ENCODE measurements at regions not wholly inside any gene's neighbourhood (a gene's known extent, or its start where the extent isn't known, plus 50 kb on each side); places are given as distances from the start of the nearest gene placed in this dataset.

- TF ChIP-seq POLR2A (IDR thresholded peaks at IDR 0.05), result no peak
- TF ChIP-seq, protein P1, sequence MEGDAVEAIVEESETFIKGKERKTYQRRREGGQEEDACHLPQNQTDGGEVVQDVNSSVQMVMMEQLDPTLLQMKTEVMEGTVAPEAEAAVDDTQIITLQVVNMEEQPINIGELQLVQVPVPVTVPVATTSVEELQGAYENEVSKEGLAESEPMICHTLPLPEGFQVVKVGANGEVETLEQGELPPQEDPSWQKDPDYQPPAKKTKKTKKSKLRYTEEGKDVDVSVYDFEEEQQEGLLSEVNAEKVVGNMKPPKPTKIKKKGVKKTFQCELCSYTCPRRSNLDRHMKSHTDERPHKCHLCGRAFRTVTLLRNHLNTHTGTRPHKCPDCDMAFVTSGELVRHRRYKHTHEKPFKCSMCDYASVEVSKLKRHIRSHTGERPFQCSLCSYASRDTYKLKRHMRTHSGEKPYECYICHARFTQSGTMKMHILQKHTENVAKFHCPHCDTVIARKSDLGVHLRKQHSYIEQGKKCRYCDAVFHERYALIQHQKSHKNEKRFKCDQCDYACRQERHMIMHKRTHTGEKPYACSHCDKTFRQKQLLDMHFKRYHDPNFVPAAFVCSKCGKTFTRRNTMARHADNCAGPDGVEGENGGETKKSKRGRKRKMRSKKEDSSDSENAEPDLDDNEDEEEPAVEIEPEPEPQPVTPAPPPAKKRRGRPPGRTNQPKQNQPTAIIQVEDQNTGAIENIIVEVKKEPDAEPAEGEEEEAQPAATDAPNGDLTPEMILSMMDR (IDR thresholded peaks at IDR 0.05), result no peak
- Histone ChIP-seq H3K36me3 (no peaks in the 10 kb centered on the region), H3K4me1 (no peaks in the 10 kb centered on the region), H3K9me3 (no peaks in the 10 kb centered on the region), H3K27me3 (no peaks in the 10 kb centered on the region), H3K27ac (no peak overlapping the region), H3K4me3 (no peak overlapping the region)
- no peak for DNase-seq
Measured at GRCh38 chr5:116650964-116651363, 76.3 kb upstream of the SEMA6A start.

GRCh38 chr5:116650544-116650943, 75.9 kb upstream of the SEMA6A start:
- Histone ChIP-seq H3K36me3 (no peaks in the 10 kb centered on the region), H3K9me3 (no peaks in the 10 kb centered on the region), H3K4me1 (no peaks in the 10 kb centered on the region), H3K4me3 (no peak overlapping the region), H3K27ac (no peak overlapping the region), H3K27me3 (no peaks in the 10 kb centered on the region)
- TF ChIP-seq POLR2A (IDR thresholded peaks at IDR 0.05), result no peak
- TF ChIP-seq, protein P1 (IDR thresholded peaks at IDR 0.05), result no peak
- DNase-seq, result no peak

DNA sequence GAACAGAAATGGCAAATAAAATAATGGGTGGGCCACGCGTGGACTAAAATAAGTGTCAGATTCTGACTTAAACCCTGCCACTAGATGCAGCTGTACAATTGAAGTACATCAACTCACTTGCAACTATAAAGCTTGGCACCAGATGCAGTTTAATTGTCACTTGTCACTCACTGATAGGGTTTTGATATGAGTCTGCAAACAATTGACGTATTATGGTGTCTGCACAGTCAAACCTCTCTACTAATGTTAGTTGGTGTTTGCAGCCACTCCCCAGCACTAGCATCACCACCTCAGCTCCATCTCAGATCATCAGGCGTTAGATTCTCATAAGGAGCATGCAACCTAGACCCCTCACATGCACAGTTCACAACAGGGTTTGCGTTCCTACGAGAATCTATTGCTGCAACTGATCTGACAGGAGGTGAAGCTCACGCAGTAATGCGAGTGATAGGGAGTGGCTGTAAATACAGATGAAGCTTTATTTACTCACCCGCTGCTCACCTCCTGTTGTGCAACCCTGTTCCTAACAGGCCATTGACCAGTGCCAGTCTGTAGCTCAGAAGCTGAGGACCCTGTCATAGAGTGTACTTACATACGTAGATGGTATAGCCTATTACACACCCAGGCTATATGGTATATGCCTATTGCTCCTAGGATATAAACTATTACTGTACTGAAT, 72.1 kb upstream of the SEMA6A start:
- H3K9me3 ChIP-seq, result no peaks in the 10 kb centered on the region
- no peak for DNase-seq

DNA sequence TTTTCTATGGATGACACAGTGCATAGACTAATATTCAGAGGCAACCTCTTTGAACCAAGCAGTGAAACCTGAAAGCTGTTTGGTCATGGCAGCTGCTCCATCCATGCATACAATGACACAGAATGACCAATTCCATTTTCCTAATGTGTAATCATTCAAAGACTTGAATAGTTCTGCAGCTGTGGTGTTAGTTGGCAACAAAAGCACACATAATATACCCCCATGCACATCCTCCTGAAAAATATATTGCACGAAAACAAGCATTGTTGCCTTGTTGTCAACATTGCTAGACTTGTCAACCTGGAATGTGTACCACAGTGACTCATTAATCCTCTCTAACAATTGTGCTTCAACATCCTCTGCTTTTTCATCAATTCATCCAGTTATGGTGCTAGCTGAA, 71.0 kb upstream of the SEMA6A start:
- no peaks in the 10 kb centered on the region for H3K27me3 ChIP-seq
- no peak for DNase-seq
- H3K4me3 ChIP-seq, result no peak overlapping the region
- no peak overlapping the region for H3K27ac ChIP-seq
- no peaks in the 10 kb centered on the region for H3K36me3 ChIP-seq
- H3K4me1 ChIP-seq, result no peaks in the 10 kb centered on the region
- H3K9me3 ChIP-seq, result no peaks in the 10 kb centered on the region
- TF ChIP-seq POLR2A (IDR thresholded peaks at IDR 0.05), result no peak
- TF ChIP-seq, protein P1 (IDR thresholded peaks at IDR 0.05), result no peak

More for the DNA sequence above, 72.1 kb upstream of the SEMA6A start:
- TF ChIP-seq, protein P1 (IDR thresholded peaks at IDR 0.05), result no peak
- no peak for TF ChIP-seq POLR2A (IDR thresholded peaks at IDR 0.05)
- Histone ChIP-seq H3K36me3 (no peaks in the 10 kb centered on the region), H3K4me1 (no peaks in the 10 kb centered on the region), H3K27ac (no peak overlapping the region), H3K27me3 (no peaks in the 10 kb centered on the region), H3K4me3 (no peak overlapping the region)

- H3K4me1 ChIP-seq, result no peaks in the 10 kb centered on the region
Measured at GRCh38 chr5:116640236-116640635, 65.6 kb upstream of the SEMA6A start.

More at GRCh38 chr5:116640236-116640635, 65.6 kb upstream of the SEMA6A start:
- Histone ChIP-seq H3K27me3 (no peaks in the 10 kb centered on the region), H3K4me3 (no peak overlapping the region), H3K9me3 (no peaks in the 10 kb centered on the region), H3K27ac (no peak overlapping the region), H3K36me3 (no peaks in the 10 kb centered on the region)
- no peak for DNase-seq
- TF ChIP-seq, protein P1 (IDR thresholded peaks at IDR 0.05), result no peak
- no peak for TF ChIP-seq POLR2A (IDR thresholded peaks at IDR 0.05)

All from Peyer's patch (tissue), 4 donors.